K562 (cell line): ENCODE measurements at regions not wholly inside any gene's neighbourhood (a gene's known extent, or its start where the extent isn't known, plus 50 kb on each side); places are given as distances from the start of the nearest gene placed in this dataset.

ENCODE experiments used
- BRF2 ChIP-seq: IDR thresholded peaks from 3 replicates; pipeline ENCODE4 v1.6.1; 2011; ENCODE audit warnings: borderline replicate concordance, mild to moderate bottlenecking; ENCODE audit not compliant: insufficient read length, insufficient read depth
- E2F6 ChIP-seq, 2 experiments: IDR thresholded peaks; 2 replicates each; pipeline ENCODE4 v1.6.1; 2011; ENCODE audit warnings: borderline replicate concordance in 1 of 2, control low read depth in 1 of 2, low read depth in 1 of 2, low read length in 1 of 2, mild to moderate bottlenecking in 1 of 2, mixed read lengths in 1 of 2, moderate library complexity in 1 of 2; ENCODE audit not compliant: insufficient read depth in 1 of 2, insufficient read length in 1 of 2, poor library complexity in 1 of 2, severe bottlenecking in 1 of 2; ENCODE audit errors: extremely low read depth in 1 of 2
- ELF4 ChIP-seq: fragments of 450-650 bp; formaldehyde crosslinking; IDR thresholded peaks from 2 replicates; pipeline ENCODE4 v1.4.0; 2022; ENCODE audit warnings: missing genetic modification characterization
- NUFIP1 ChIP-seq: fragments of 450-650 bp; IDR thresholded peaks from 2 replicates; pipeline ENCODE4 v1.6.1; 2018; ENCODE audit not compliant: partially characterized antibody

GRCh38 chr20:10157549-10157948 is 61.1 kb upstream of the SNAP25 start:
- TF ChIP-seq BRF2 (no peak), ELF4 (no peak), E2F6 (IDR thresholded peaks at IDR 0.05; ENCODE audit: borderline replicate concordance in 1 of 2, extremely low read depth in 1 of 2, insufficient read depth in 1 of 2, insufficient read length in 1 of 2, low read depth in 1 of 2, low read length in 1 of 2, poor library complexity in 1 of 2, severe bottlenecking in 1 of 2) (no peak), NUFIP1 (no peak)
